Pancreas (tissue), 10 donors: ENCODE measurements at regions not wholly inside any gene's neighbourhood (a gene's known extent, or its start where the extent isn't known, plus 50 kb on each side); places are given as distances from the start of the nearest gene placed in this dataset.

ENCODE experiments used
- ATAC-seq, 4 donors: fragments of 200-7000 bp; cut with Tn5 transposase; one replicate each; pipeline versions ENCODE4 v1.8.0 to v1.9.1; 2020; ENCODE audit warnings: mild to moderate bottlenecking in 4 of 4, moderate library complexity in 4 of 4
- DNase-seq, 6 donors: peaks; one replicate each; pipeline ENCODE4 v3.0.0-alpha.2; 2020
- FAIRE-seq: peaks from 2 replicates; lab custom pipeline; 2012; peaks lifted over from hg19 to GRCh38; lab: Jason Lieb, UNC
- H3K27ac ChIP-seq, 4 donors: fragments of 200-600 bp; sonication (generic); 1 replicate in 3 of 4; 2 replicates in 1 of 4; pipeline versions ENCODE4 v1.5.0 to v1.8.0; 2020
- H3K27me3 ChIP-seq, 4 donors: fragments of 200-600 bp; one replicate each; pipeline ENCODE4 v1.8.0; 2021
- H3K36me3 ChIP-seq, 3 donors: fragments of 200-600 bp; sonication (generic) in 1 of 3; one replicate each; pipeline versions ENCODE4 v1.5.0 to v1.8.0; 2020 to 2021
- H3K4me1 ChIP-seq, 3 donors: fragments of 200-600 bp; one replicate each; pipeline ENCODE4 v1.8.0; 2021
- H3K4me3 ChIP-seq, 4 donors: fragments of 200-600 bp; sonication (generic) in 2 of 4; one replicate each; pipeline versions ENCODE4 v1.5.0 to v1.8.0; 2020 to 2021
- H3K9me3 ChIP-seq, 4 donors: fragments of 200-600 bp; one replicate each; pipeline ENCODE4 v1.8.0; 2021
- CTCF ChIP-seq, 4 donors: fragments of 200-600 bp; sonication (generic) in 3 of 4; IDR thresholded peaks; one replicate each; pipeline versions ENCODE4 v1.5.0 to v1.8.0; 2021; ENCODE audit warnings: antibody characterized with exemption in 4 of 4
- WGBS, 2 donors: extraction: QIAGEN DNeasy Blood & Tissue Kit; methylation state at CpG; one replicate each; pipeline ENCODE4 v1.1.7; 2013; 5-methylcytosine and 5-hydroxymethylcytosine counted together
- intact Hi-C, 3 donors: fragments of 100-400 bp; cut with DNase I; formaldehyde crosslinking; loops; one replicate each; pipeline versions ENCODE4 v1.11.1 to v1.14.2; 2022
- donor health status: healthy with polysubstance abuse.
- donor health status: DM: no; HTN: no; CAD: no; lungs with moderate emphysema.
- donor health status: DM: no; HTN: no; CAD: no.
- donor health status: control.
- donor health status: control.
- donor health status: Bipolar disorder and iron deficiency.
- donor health status: DM: yes; HTN: yes; CAD: no.
- donor health status: DM: no; HTN: no; CAD: no.
- donor health status: DM: no; HTN: no; CAD: no.
- donor health status: DM: yes; HTN: yes; CAD: no.

GRCh38 chr9:84445737-84446136 lies 105.2 kb upstream of the SLC28A3 start:
- Histone ChIP-seq H3K9me3 (no peaks in the 10 kb centered on the region), H3K27me3 (no peaks in the 10 kb centered on the region), H3K27ac (no peak overlapping the region), H3K4me1 (peaks cover 0 to 2% (median 0%) of the 10 kb centered on the region in 3 donors), H3K36me3 (no peaks in the 10 kb centered on the region), H3K4me3 (no peak overlapping the region)
- no peak for ATAC-seq
- FAIRE-seq, result no peak
- TF ChIP-seq CTCF (IDR thresholded peaks at IDR 0.05), result no peak
- DNase-seq, result no peak
- intact Hi-C loops, result no loop called here
- 88 to 95% methylated on average over 5 of the region's 5 CpGs for WGBS, 2 donors

- DNase-seq (no peak), FAIRE-seq (no peak), ATAC-seq (no peak)
- H3K4me3 ChIP-seq, result no peak overlapping the region
- TF ChIP-seq CTCF (IDR thresholded peaks at IDR 0.05), result no peak
- H3K27ac ChIP-seq, result no peak overlapping the region
- no peaks in the 10 kb centered on the region for H3K27me3 ChIP-seq
- intact Hi-C loops, result no loop called here
- no peaks in the 10 kb centered on the region for H3K9me3 ChIP-seq
- no peaks in the 10 kb centered on the region for H3K36me3 ChIP-seq
- H3K4me1 ChIP-seq, result no peaks in the 10 kb centered on the region
- 72 to 91% methylated on average over 2 of the region's 2 CpGs for WGBS, 2 donors
Observed at GRCh38 chr9:84447305-84447704, 106.7 kb upstream of the SLC28A3 start.

GRCh38 chr9:84450029-84450428 lies 109.5 kb upstream of the SLC28A3 start:
- Histone ChIP-seq H3K27me3 (no peaks in the 10 kb centered on the region), H3K9me3 (no peaks in the 10 kb centered on the region), H3K4me1 (no peaks in the 10 kb centered on the region), H3K4me3 (no peak overlapping the region), H3K27ac (no peak overlapping the region), H3K36me3 (no peaks in the 10 kb centered on the region)
- no peak for DNase-seq
- no peak for FAIRE-seq
- intact Hi-C loops, result no loop called here
- ATAC-seq, result no peak
- WGBS, 2 donors, result 60 to 73% methylated on average over 5 of the region's 5 CpGs
- TF ChIP-seq CTCF (IDR thresholded peaks at IDR 0.05), result no peak

- Histone ChIP-seq H3K4me3 (no peak overlapping the region), H3K9me3 (no peaks in the 10 kb centered on the region), H3K4me1 (no peaks in the 10 kb centered on the region), H3K27me3 (no peaks in the 10 kb centered on the region), H3K27ac (no peak overlapping the region), H3K36me3 (no peaks in the 10 kb centered on the region)
- no peak for ATAC-seq
- 69 to 80% methylated on average over 2 of the region's 2 CpGs for WGBS, 2 donors
- DNase-seq, result no peak
- intact Hi-C loops, result no loop called here
- no peak for TF ChIP-seq CTCF (IDR thresholded peaks at IDR 0.05)
- FAIRE-seq, result no peak
Observed at GRCh38 chr9:84456527-84456926, 116.0 kb upstream of the SLC28A3 start.

GRCh38 chr9:84460695-84461094 lies 120.1 kb upstream of the SLC28A3 start:
- intact Hi-C loops, result no loop called here
- TF ChIP-seq CTCF (IDR thresholded peaks at IDR 0.05), result no peak
- H3K9me3 ChIP-seq, result no peaks in the 10 kb centered on the region
- no peaks in the 10 kb centered on the region for H3K4me1 ChIP-seq
- H3K27ac ChIP-seq, result no peak overlapping the region
- no peaks in the 10 kb centered on the region for H3K27me3 ChIP-seq
- ATAC-seq, result no peak
- no peaks in the 10 kb centered on the region for H3K36me3 ChIP-seq
- DNase-seq, result no peak
- no peak for FAIRE-seq
- no peak overlapping the region for H3K4me3 ChIP-seq
